ENCODE measurements at regions not wholly inside any gene's neighbourhood (a gene's known extent, or its start where the extent isn't known, plus 50 kb on each side); places are given as distances from the start of the nearest gene placed in this dataset.
"Not testable (repeated sequence)": the region's sequence is repeated elsewhere in the genome, so short reads cannot be mapped to it uniquely, and the experiment has no call there.

DNA sequence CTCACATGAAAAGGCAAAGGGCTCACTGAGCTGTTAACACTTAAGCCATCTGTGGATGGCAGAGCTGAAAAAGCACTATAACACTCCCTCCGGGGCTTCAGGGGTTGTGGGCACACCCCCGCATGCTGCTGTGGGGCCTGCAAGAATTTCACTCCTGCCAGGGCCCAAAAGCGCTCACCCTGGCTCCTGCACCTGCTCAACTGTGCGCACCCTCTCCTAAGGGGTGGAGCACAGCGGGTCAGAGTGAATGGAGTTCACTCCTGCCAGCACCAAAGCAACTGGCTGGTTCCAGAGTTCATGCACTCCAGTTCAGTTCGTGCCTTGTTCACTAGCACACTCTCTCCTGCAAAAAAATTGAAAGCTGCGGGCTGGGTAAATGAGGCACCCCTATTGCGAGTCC, 814.2 kb upstream of the SLC39A10 start (continued):
- TF ChIP-seq, protein P1, sequence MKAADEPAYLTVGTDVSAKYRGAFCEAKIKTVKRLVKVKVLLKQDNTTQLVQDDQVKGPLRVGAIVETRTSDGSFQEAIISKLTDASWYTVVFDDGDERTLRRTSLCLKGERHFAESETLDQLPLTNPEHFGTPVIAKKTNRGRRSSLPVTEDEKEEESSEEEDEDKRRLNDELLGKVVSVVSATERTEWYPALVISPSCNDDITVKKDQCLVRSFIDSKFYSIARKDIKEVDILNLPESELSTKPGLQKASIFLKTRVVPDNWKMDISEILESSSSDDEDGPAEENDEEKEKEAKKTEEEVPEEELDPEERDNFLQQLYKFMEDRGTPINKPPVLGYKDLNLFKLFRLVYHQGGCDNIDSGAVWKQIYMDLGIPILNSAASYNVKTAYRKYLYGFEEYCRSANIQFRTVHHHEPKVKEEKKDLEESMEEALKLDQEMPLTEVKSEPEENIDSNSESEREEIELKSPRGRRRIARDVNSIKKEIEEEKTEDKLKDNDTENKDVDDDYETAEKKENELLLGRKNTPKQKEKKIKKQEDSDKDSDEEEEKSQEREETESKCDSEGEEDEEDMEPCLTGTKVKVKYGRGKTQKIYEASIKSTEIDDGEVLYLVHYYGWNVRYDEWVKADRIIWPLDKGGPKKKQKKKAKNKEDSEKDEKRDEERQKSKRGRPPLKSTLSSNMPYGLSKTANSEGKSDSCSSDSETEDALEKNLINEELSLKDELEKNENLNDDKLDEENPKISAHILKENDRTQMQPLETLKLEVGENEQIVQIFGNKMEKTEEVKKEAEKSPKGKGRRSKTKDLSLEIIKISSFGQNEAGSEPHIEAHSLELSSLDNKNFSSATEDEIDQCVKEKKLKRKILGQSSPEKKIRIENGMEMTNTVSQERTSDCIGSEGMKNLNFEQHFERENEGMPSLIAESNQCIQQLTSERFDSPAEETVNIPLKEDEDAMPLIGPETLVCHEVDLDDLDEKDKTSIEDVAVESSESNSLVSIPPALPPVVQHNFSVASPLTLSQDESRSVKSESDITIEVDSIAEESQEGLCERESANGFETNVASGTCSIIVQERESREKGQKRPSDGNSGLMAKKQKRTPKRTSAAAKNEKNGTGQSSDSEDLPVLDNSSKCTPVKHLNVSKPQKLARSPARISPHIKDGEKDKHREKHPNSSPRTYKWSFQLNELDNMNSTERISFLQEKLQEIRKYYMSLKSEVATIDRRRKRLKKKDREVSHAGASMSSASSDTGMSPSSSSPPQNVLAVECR (CRISPR knock-in tag; IDR thresholded peaks at IDR 0.05; ENCODE audit: borderline replicate concordance), result no peak
- TF ChIP-seq, protein P2, sequence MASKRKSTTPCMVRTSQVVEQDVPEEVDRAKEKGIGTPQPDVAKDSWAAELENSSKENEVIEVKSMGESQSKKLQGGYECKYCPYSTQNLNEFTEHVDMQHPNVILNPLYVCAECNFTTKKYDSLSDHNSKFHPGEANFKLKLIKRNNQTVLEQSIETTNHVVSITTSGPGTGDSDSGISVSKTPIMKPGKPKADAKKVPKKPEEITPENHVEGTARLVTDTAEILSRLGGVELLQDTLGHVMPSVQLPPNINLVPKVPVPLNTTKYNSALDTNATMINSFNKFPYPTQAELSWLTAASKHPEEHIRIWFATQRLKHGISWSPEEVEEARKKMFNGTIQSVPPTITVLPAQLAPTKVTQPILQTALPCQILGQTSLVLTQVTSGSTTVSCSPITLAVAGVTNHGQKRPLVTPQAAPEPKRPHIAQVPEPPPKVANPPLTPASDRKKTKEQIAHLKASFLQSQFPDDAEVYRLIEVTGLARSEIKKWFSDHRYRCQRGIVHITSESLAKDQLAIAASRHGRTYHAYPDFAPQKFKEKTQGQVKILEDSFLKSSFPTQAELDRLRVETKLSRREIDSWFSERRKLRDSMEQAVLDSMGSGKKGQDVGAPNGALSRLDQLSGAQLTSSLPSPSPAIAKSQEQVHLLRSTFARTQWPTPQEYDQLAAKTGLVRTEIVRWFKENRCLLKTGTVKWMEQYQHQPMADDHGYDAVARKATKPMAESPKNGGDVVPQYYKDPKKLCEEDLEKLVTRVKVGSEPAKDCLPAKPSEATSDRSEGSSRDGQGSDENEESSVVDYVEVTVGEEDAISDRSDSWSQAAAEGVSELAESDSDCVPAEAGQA (IDR thresholded peaks at IDR 0.05; ENCODE audit: low read depth), result no peak
- TF ChIP-seq, protein P2 (CRISPR knock-in tag; IDR thresholded peaks at IDR 0.05; ENCODE audit: borderline replicate concordance), result no peak
- TF ChIP-seq TCF7 (IDR thresholded peaks at IDR 0.05; ENCODE audit: low read depth) (no peak), ZNF350 (CRISPR knock-in tag; IDR thresholded peaks at IDR 0.05; ENCODE audit: borderline replicate concordance, low read depth) (no peak), PHF21A (CRISPR knock-in tag; IDR thresholded peaks at IDR 0.05) (no peak), ZNF674 (CRISPR knock-in tag; IDR thresholded peaks at IDR 0.05; ENCODE audit: low read depth) (no peak), ZMYM3 (CRISPR knock-in tag; IDR thresholded peaks at IDR 0.05) (no peak), ZNF460 (CRISPR knock-in tag; IDR thresholded peaks at IDR 0.05; ENCODE audit: borderline replicate concordance) (no peak), ZNF496 (CRISPR knock-in tag; IDR thresholded peaks at IDR 0.05; ENCODE audit: insufficient replicate concordance) (no peak), SIX4 (CRISPR knock-in tag; IDR thresholded peaks at IDR 0.05) (no peak)

DNA sequence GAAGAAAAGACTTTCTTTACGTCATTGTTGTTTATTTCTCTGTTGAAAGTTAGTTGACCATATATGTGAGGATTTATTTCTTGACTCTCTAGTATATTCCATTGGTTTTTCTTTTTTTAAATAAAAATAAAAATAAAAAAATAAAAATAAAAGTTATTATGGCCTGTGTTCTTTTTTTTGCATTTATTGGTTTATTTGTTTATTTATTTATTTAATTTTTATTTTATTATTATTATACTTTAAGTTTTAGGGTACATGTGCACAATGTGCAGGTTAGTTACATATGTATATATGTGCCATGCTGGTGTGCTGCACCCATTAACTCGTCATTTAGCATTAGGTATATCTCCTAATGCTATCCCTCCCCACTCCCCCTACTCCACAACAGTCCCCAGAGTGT, 822.7 kb upstream of the SLC39A10 start:
- intact Hi-C loops (cut with micrococcal nuclease; ENCODE audit: unreplicated experiment); H3K4me1 ChIP-seq (ENCODE audit: insufficient read depth, low read length); H2AFZ ChIP-seq (ENCODE audit: low read length); H3K9ac ChIP-seq (ENCODE audit: insufficient read depth, low read depth, low read length); FAIRE-seq; POLR2A ChIA-PET; H3K9me3 ChIP-seq (ENCODE audit: low read length); H3K79me2 ChIP-seq (ENCODE audit: insufficient read depth, low read length); CTCF ChIA-PET (ENCODE audit: low intra/inter-chr PET ratio, low total read pairs); H3K4me3 ChIP-seq (replicated peaks in 1 of 3; ENCODE audit: insufficient read depth in 1 of 3, low read depth in 2 of 3, low read length in 3 of 3); H4K20me1 ChIP-seq (ENCODE audit: insufficient read depth, low read length); H3K36me3 ChIP-seq (replicated peaks in 1 of 2; ENCODE audit: control insufficient read depth in 1 of 2, insufficient read depth in 2 of 2, low read length in 2 of 2); H3K27me3 ChIP-seq (ENCODE audit: control insufficient read depth in 1 of 2, insufficient read depth in 2 of 2, low read length in 2 of 2); BruUV-seq (replicated peaks); DNase-seq (ENCODE audit: low spot score); H3K4me2 ChIP-seq (ENCODE audit: low read depth, low read length); in situ Hi-C loops (cut with HindIII; ENCODE audit: extremely low pct_ligation_motif_present, low pct_unique_long_range_greater_than_20kb); H3K27ac ChIP-seq (ENCODE audit: extremely low read length, insufficient read depth, low read length); ATAC-seq: not testable (repeated sequence)
- WGBS (ENCODE audit: low lambda C conversion rate), result 15% methylated on average over 2 of the region's 2 CpGs
